ENCODE measurements at regions not wholly inside any gene's neighbourhood (a gene's known extent, or its start where the extent isn't known, plus 50 kb on each side); places are given as distances from the start of the nearest gene placed in this dataset.

DNA sequence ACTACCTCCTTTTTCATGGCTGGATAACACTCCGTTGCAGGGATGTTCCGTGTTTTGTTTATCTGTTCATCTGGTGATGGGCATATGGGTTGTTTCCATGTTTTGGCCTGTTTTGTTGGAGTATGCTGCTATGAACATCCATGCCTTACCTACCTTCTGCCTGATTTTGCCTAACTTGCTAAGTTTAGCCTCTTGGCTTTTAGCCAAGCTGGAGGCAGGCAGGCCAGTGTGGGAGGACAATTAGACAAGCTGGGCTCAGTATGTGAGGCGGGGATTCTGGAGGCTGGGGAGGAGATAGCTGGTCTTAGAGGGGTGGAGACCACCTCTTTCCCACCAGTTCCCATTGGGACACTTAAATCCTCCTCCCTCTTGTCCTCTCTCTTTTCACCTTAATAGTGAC lies 98.4 kb upstream of the WNT4 start:
- Histone ChIP-seq H3K36me3 (ENCODE audit: control insufficient read depth, insufficient read depth, low read length) (no peaks in the 10 kb centered on the region), H3K27ac (ENCODE audit: low read depth, low read length) (no peak overlapping the region), H2BK15ac (replicated peaks; ENCODE audit: low read depth) (no peak overlapping the region), H4K5ac (ENCODE audit: low read length) (no peak overlapping the region), H2AK5ac (ENCODE audit: low read length) (no peak overlapping the region), H3K56ac (ENCODE audit: low read length) (no peak overlapping the region), H3K4me3 (ENCODE audit: low read length) (no peak overlapping the region), H3K4me2 (ENCODE audit: low read length) (no peak overlapping the region), H2BK5ac (ENCODE audit: low read length) (no peak overlapping the region), H3K27me3 (ENCODE audit: insufficient read depth, low read length, poor library complexity) (no peaks in the 10 kb centered on the region), H3K79me1 (ENCODE audit: low read length) (no peaks in the 10 kb centered on the region), H3K79me2 (ENCODE audit: control insufficient read depth, insufficient read depth, low read length) (no peaks in the 10 kb centered on the region), H3K9ac (ENCODE audit: low read length) (no peak overlapping the region), H4K8ac (ENCODE audit: low read depth, low read length) (no peak overlapping the region), H3K4me1 (ENCODE audit: control insufficient read depth, low read depth, low read length) (no peaks in the 10 kb centered on the region), H3K18ac (ENCODE audit: low read length) (no peak overlapping the region), H3K4ac (ENCODE audit: low read depth, low read length) (no peak overlapping the region), H2BK120ac (ENCODE audit: low read depth, low read length) (no peak overlapping the region), H3K23ac (ENCODE audit: low read length) (no peak overlapping the region)
- WGBS (ENCODE audit: extremely low coverage, insufficient coverage, low lambda C conversion rate), result no CpG with 5 or more reads among the region's 3 CpGs
- no peak for DNase-seq

DNA sequence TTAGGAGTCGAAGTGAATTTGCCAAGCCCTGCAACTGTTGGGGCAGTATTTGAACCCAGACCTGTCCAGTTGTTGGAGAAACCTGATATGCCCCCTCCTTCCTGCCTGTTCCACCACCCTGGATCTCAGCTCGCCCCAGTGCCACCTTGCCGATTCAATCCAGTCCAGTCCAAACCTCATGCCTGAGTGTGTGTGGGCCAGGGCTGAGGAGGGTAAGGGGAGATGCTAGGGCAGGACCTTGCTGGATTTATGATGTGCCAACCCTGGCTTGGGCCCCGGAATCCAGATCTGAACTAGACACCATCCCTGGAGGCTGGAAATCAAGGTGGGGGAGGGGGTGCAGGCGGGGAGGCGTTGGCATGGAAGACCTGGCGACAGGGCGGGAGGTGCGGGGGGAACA lies 98.9 kb upstream of the WNT4 start:
- Histone ChIP-seq H3K18ac (ENCODE audit: low read length) (no peak overlapping the region), H2BK5ac (ENCODE audit: low read length) (no peak overlapping the region), H3K4me1 (ENCODE audit: control insufficient read depth, low read depth, low read length) (no peaks in the 10 kb centered on the region), H4K8ac (ENCODE audit: low read depth, low read length) (no peak overlapping the region), H2BK120ac (ENCODE audit: low read depth, low read length) (no peak overlapping the region), H3K27ac (ENCODE audit: low read depth, low read length) (no peak overlapping the region), H4K5ac (ENCODE audit: low read length) (no peak overlapping the region), H3K79me2 (ENCODE audit: control insufficient read depth, insufficient read depth, low read length) (no peaks in the 10 kb centered on the region), H2BK15ac (replicated peaks; ENCODE audit: low read depth) (no peak overlapping the region), H3K23ac (ENCODE audit: low read length) (no peak overlapping the region), H3K9ac (ENCODE audit: low read length) (no peak overlapping the region), H2AK5ac (ENCODE audit: low read length) (no peak overlapping the region), H3K56ac (ENCODE audit: low read length) (no peak overlapping the region), H3K4me3 (ENCODE audit: low read length) (no peak overlapping the region), H3K79me1 (ENCODE audit: low read length) (no peaks in the 10 kb centered on the region), H3K4me2 (ENCODE audit: low read length) (no peak overlapping the region), H3K4ac (ENCODE audit: low read depth, low read length) (no peak overlapping the region), H3K27me3 (ENCODE audit: insufficient read depth, low read length, poor library complexity) (no peaks in the 10 kb centered on the region), H3K36me3 (ENCODE audit: control insufficient read depth, insufficient read depth, low read length) (no peaks in the 10 kb centered on the region)
- no CpG with 5 or more reads among the region's 9 CpGs for WGBS (ENCODE audit: extremely low coverage, insufficient coverage, low lambda C conversion rate)
- no peak for DNase-seq

DNA sequence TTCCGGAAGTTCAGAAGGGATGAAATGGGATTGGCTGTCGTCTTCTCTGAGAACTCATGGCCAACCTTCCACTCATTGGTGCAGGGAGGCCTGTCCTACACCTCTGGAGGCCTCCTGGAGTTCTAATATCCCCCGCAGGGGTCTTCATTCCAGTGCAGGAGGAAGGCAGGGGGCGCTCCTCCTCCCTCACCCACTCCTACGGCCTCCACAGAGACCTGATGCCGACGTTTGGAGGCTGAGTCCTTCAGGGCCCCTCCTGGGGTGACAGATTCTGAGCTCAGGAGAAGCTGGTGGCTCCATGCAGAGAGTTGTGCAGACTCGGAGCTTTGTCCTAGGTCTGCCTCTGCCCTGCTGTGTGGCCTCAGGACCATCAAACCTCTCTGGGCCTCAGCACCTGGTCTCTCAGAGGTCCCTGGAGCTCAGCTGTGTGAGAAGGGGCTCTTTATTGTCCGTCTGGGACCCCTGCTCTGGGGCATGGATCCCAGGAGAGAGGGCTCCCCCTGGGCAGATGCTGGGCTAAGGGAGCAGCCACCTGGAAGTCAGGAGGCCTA lies 102.3 kb upstream of the WNT4 start:
- Histone ChIP-seq H2BK120ac (ENCODE audit: low read depth, low read length) (no peak overlapping the region), H2BK15ac (replicated peaks; ENCODE audit: low read depth) (no peak overlapping the region), H3K9ac (ENCODE audit: low read length) (no peak overlapping the region), H3K27me3 (ENCODE audit: insufficient read depth, low read length, poor library complexity) (no peaks in the 10 kb centered on the region), H3K79me1 (ENCODE audit: low read length) (no peaks in the 10 kb centered on the region), H3K4ac (ENCODE audit: low read depth, low read length) (no peak overlapping the region), H3K4me2 (ENCODE audit: low read length) (no peak overlapping the region), H4K8ac (ENCODE audit: low read depth, low read length) (no peak overlapping the region), H4K5ac (ENCODE audit: low read length) (no peak overlapping the region), H3K23ac (ENCODE audit: low read length) (no peak overlapping the region), H3K36me3 (ENCODE audit: control insufficient read depth, insufficient read depth, low read length) (no peaks in the 10 kb centered on the region), H3K4me3 (ENCODE audit: low read length) (no peak overlapping the region), H3K79me2 (ENCODE audit: control insufficient read depth, insufficient read depth, low read length) (no peaks in the 10 kb centered on the region), H3K18ac (ENCODE audit: low read length) (no peak overlapping the region), H2AK5ac (ENCODE audit: low read length) (no peak overlapping the region), H3K56ac (ENCODE audit: low read length) (no peak overlapping the region), H3K4me1 (ENCODE audit: control insufficient read depth, low read depth, low read length) (no peaks in the 10 kb centered on the region), H2BK5ac (ENCODE audit: low read length) (no peak overlapping the region), H3K27ac (ENCODE audit: low read depth, low read length) (no peak overlapping the region)
- no CpG with 5 or more reads among the region's 9 CpGs for WGBS (ENCODE audit: extremely low coverage, insufficient coverage, low lambda C conversion rate)
- no peak for DNase-seq

DNA sequence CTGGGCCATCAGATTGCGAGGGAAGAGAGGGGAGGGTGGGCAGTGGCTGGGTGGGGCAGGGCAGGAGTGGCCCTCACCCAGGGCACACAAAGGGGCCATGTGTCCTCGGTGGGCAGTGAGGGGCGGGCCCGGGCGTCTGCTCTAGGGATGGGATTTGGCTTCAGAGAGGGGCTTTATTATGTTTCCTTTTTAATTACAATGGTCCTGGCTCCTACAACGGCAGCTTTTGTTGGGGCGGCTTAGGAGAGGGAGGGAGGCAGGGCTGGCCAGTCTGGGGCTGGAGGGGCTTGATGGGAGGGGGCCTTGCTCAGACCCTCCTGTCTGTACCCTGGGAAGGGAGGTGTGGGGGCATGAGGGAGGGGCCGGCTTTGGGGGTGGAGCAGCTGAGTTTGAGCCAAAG lies 102.8 kb upstream of the WNT4 start:
- Histone ChIP-seq H3K23ac (ENCODE audit: low read length) (no peak overlapping the region), H2BK5ac (ENCODE audit: low read length) (no peak overlapping the region), H2BK120ac (ENCODE audit: low read depth, low read length) (no peak overlapping the region), H3K79me2 (ENCODE audit: control insufficient read depth, insufficient read depth, low read length) (no peaks in the 10 kb centered on the region), H3K79me1 (ENCODE audit: low read length) (no peaks in the 10 kb centered on the region), H3K56ac (ENCODE audit: low read length) (no peak overlapping the region), H3K9ac (ENCODE audit: low read length) (no peak overlapping the region), H2AK5ac (ENCODE audit: low read length) (no peak overlapping the region), H4K5ac (ENCODE audit: low read length) (no peak overlapping the region), H3K18ac (ENCODE audit: low read length) (no peak overlapping the region), H3K27ac (ENCODE audit: low read depth, low read length) (no peak overlapping the region), H2BK15ac (replicated peaks; ENCODE audit: low read depth) (no peak overlapping the region), H3K4me3 (ENCODE audit: low read length) (no peak overlapping the region), H3K4me1 (ENCODE audit: control insufficient read depth, low read depth, low read length) (no peaks in the 10 kb centered on the region), H3K36me3 (ENCODE audit: control insufficient read depth, insufficient read depth, low read length) (no peaks in the 10 kb centered on the region), H3K27me3 (ENCODE audit: insufficient read depth, low read length, poor library complexity) (no peaks in the 10 kb centered on the region), H4K8ac (ENCODE audit: low read depth, low read length) (no peak overlapping the region), H3K4ac (ENCODE audit: low read depth, low read length) (no peak overlapping the region), H3K4me2 (ENCODE audit: low read length) (no peak overlapping the region)
- no CpG with 5 or more reads among the region's 8 CpGs for WGBS (ENCODE audit: extremely low coverage, insufficient coverage, low lambda C conversion rate)
- no peak for DNase-seq

DNA sequence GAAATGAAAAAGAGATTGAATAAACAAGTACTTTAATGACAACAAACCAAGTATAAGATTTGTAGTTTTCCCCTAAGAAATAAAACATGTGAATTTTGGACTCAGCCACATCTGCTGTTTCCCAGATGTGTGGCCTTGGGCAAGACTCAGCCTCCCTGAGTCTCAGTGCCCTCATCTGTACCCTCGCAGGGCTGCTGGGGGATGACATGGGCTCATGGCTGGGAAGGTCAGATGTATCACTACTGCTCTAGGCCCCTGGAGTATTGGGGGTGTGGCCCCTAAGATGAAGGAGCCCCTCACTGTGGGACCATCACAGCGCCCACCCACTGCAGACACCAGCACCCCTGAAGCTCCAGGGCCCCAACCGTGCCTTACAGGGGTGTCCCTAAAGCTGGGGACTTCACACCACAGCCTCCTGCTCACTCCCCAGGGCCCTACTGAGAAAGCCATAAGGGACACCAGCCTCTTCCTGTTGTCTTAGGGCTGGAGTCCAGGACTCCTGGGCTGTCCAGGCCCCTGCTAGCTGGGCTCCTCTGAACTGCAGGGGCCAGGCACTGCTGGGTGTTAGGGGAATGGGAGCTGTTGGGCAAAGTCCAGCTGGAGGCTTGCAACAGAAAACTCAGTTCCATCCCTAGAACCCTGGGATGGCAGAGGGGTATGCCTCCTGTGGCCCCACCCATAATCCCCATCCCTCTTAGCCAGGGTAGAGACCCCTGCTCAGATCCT lies 104.0 kb upstream of the WNT4 start:
- H3K27ac ChIP-seq (ENCODE audit: low read depth, low read length), result no peak overlapping the region
- no peak overlapping the region for H3K4me2 ChIP-seq (ENCODE audit: low read length)
- no peak overlapping the region for H2AK5ac ChIP-seq (ENCODE audit: low read length)
- no peak overlapping the region for H3K23ac ChIP-seq (ENCODE audit: low read length)
- no peak overlapping the region for H3K18ac ChIP-seq (ENCODE audit: low read length)
- H3K56ac ChIP-seq (ENCODE audit: low read length), result no peak overlapping the region
- H3K79me1 ChIP-seq (ENCODE audit: low read length), result no peaks in the 10 kb centered on the region
- H3K79me2 ChIP-seq (ENCODE audit: control insufficient read depth, insufficient read depth, low read length), result no peaks in the 10 kb centered on the region
- H4K8ac ChIP-seq (ENCODE audit: low read depth, low read length), result no peak overlapping the region
- no peak overlapping the region for H3K4ac ChIP-seq (ENCODE audit: low read depth, low read length)
- H3K36me3 ChIP-seq (ENCODE audit: control insufficient read depth, insufficient read depth, low read length), result no peaks in the 10 kb centered on the region
- no peak overlapping the region for H2BK5ac ChIP-seq (ENCODE audit: low read length)
- no peak overlapping the region for H2BK120ac ChIP-seq (ENCODE audit: low read depth, low read length)
- no peak overlapping the region for H3K9ac ChIP-seq (ENCODE audit: low read length)
- no peak for DNase-seq
- no peaks in the 10 kb centered on the region for H3K4me1 ChIP-seq (ENCODE audit: control insufficient read depth, low read depth, low read length)
- no peak overlapping the region for H4K5ac ChIP-seq (ENCODE audit: low read length)
- no CpG with 5 or more reads among the region's 3 CpGs for WGBS (ENCODE audit: extremely low coverage, insufficient coverage, low lambda C conversion rate)
- no peak overlapping the region for H2BK15ac ChIP-seq (replicated peaks; ENCODE audit: low read depth)
- H3K27me3 ChIP-seq (ENCODE audit: insufficient read depth, low read length, poor library complexity), result no peaks in the 10 kb centered on the region
- no peak overlapping the region for H3K4me3 ChIP-seq (ENCODE audit: low read length)

Data from mesendoderm (in vitro differentiated cells).